NCI-H187 (cell line): ENCODE measurements at regions not wholly inside any gene's neighbourhood (a gene's known extent, or its start where the extent isn't known, plus 50 kb on each side); places are given as distances from the start of the nearest gene placed in this dataset.
"Not testable (repeated sequence)": the region's sequence is repeated elsewhere in the genome, so short reads cannot be mapped to it uniquely, and the experiment has no call there.

Experiments used
- DNase-seq, 2 experiments: peaks; one replicate each; lab custom pipeline; 2025; lab: John Stamatoyannopoulos, UW

DNA sequence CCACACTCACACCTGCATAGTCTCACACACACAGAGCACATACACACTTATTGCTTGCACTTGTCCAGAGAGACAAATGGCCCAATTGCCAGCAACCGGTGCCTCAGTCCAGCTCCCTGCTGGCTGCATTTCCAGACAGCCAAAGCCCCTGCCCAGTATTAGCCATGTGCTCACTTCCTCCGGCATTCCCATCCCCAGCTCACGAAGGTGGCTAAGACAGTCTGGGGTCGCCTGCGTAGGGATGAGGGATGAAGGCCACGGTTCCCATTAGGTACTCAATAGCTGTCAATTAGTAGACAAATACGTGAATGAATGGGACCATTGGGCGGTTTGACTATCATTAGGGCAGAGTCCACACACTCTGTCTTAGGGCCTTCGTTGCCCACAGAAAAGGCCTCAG, 146.8 kb upstream of the EGLN3 start:
- no peak for DNase-seq

DNA sequence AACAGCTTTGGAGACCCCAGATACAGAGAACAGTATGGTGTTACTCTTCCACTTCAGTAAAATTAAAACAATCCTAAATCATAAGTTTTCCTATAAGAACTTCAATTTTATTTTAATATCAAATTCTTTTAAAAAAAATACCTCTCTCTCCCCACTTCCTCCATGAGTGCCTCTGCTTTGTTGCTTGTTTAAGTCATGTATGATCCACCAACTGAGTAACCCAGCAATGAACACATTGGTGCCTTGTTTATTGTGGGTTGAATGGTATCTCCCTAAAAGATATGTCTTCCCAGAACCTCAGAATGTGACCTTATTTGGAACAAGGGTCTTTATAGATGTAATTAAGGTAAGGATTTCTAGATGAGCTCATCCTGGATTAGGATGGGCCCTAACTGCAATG, 143.5 kb upstream of the EGLN3 start:
- no peak for DNase-seq

DNA sequence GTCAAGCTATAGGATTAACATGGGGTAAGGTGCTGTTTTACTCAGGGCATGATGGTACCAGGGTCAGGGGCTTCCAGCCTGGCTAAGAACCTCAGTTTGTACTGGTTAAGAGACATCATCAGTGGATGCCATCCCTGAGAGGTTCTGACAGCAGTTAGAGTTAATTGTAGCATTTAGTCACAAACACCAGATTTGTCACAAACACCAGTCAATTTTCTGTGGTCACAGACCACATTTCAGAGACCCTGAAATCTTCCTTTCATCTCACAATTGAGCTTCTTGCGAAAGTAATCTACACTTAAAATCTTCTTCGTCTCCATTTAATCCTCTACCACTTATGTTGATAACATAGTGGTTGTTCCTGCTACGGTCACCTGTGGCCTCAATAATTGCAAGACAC, 143.0 kb upstream of the EGLN3 start:
- DNase-seq: no peak

- DNase-seq: no peak
Observed at GRCh38 chr14:34090451-34090850, 139.6 kb upstream of the EGLN3 start.

DNA sequence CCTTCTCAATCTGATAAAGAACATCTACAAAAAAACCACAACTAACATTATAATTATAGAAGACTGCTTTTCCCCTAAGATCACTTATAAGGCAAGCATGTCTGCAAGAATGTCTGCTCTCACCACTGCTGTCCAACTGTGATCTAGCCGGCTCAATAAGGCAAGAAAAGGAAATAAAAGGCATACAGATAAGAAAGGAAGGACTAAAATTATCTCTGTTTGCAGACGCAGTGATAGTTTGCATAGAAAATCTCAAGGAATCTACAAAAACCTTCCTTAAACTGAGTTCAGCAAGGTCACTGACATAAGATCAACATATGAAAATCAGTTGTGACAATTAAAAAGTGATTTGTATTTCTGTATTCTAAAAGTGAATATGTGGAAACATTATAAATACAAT, 138.0 kb upstream of the EGLN3 start:
- no peak for DNase-seq

- no peak for DNase-seq
Observed at GRCh38 chr14:34087571-34087970, 136.7 kb upstream of the EGLN3 start.

- no peak for DNase-seq
Observed at GRCh38 chr14:34086223-34086757, 135.4 kb upstream of the EGLN3 start.

DNA sequence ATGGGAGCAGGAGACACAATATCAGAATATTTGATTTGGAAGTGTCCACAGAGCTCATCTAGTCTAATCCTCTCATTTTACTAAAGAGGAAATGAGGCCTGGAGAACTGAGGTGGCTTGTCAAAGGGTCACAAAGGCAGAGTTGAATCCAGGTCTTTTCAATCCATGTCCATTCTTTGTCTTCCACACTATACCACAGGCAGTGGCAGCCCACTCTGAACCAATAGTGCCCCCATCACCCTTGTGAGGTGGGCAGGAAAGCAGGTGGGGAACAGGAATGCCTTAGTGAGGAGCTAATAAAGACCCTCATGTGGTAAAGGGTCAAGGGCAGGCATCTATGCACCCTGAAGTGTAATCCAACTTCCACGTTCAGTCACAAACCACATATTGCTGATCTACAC, 134.8 kb upstream of the EGLN3 start:
- no peak for DNase-seq

- DNase-seq: no peak
Observed at GRCh38 chr14:34081576-34082136, 130.8 kb upstream of the EGLN3 start.

GRCh38 chr14:34081101-34081575, 130.3 kb upstream of the EGLN3 start:
- no peak for DNase-seq

- not testable (repeated sequence) for DNase-seq
Observed at GRCh38 chr14:34079643-34080042, 128.8 kb upstream of the EGLN3 start.

DNA sequence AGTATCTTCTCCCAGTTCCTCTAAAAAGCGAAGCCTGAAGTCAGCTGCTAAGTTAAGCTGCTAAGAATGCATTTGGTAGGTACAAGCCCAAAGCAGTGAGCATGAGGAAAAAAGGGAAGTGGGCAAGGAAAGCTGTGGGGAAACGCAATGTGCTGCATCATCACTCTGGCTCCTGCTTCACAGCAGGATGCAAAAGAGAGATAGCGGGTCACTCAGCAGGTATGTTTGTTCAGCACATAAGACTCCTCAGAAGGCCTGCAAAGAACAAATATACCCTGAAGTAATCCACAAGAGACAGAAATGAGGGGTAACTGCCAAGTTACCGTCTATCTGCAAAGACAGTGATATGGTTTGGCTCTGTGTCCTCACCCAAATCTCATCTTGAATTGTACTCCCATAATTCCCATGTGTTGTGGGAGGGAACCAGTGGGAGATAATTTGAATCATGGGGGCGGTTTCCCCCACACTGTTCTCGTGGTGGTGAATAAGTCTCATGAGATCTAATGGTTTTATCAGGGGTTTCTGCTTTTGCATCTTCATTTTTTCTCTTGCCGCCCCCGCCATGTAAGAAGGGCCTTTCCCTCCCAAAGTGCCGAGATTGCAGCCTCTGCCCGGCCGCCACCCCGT, 127.4 kb upstream of the EGLN3 start:
- no peak for DNase-seq

DNA sequence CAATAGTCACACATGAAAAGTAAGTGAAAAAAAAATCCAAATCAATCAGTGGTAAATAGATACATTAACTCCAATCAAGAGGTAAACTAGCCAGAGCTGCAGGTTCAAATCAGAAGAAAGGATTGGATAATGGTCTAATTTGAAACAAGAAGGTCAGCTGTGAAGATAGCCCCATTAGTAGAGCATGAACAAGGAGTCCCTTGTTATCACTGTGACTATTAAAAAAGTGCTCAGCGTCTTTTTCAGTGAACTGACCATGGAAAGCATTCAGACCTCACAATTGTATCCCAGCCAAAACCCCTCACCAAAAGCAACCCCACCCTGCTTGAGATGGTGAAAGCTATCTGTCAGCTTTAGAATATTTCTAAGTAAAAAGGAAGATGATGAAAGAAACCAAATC, 125.0 kb upstream of the EGLN3 start:
- no peak for DNase-seq

GRCh38 chr14:34075042-34075744, 124.3 kb upstream of the EGLN3 start:
- no peak for DNase-seq

- DNase-seq: no peak
Observed at GRCh38 chr14:34072921-34073320, 122.0 kb upstream of the EGLN3 start.

GRCh38 chr14:34072401-34072800, 121.5 kb upstream of the EGLN3 start:
- DNase-seq: no peak

DNA sequence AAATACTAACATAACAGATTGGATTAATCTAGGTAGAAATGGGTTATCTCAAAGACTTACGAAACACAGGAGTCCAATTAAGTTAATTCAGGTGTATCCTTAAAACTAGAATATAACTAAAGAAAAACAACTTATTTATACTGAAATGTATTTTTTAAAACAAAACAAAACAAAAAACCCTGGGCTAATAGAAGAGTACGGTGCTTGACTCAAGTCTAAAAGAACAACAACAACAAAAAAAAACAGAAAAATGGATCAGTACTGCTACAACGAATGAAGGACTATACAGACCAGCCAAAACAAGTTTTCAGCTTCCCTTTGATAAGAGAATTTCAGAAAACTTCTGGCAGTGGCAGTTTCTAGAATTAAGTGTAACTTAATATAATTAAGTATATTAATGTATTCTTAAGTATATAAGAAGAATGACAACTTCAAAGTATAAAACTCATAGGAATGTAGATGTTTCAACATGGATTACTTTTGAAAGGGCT, 120.1 kb upstream of the EGLN3 start:
- DNase-seq: no peak

- DNase-seq: no peak
Observed at GRCh38 chr14:34069854-34070582, 119.1 kb upstream of the EGLN3 start.

DNA sequence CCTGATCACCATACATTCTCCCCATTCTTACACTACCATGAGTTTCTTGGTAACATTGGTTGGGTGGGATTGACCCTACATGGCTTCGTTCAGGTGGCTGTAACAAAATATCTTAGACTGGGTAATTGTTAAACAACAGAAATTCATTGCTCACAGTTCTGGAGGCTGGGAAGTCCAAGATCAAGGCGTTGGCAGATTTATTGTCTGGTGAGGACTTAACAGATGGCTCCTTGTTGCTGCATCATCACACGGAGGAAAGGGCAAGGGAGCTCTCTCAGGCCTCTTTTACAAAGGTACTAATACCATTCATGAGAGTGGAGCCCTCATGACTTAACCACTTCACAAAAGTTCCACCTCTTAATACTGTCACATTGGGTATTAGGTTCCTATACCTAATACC, 116.7 kb upstream of the EGLN3 start:
- DNase-seq: no peak

DNA sequence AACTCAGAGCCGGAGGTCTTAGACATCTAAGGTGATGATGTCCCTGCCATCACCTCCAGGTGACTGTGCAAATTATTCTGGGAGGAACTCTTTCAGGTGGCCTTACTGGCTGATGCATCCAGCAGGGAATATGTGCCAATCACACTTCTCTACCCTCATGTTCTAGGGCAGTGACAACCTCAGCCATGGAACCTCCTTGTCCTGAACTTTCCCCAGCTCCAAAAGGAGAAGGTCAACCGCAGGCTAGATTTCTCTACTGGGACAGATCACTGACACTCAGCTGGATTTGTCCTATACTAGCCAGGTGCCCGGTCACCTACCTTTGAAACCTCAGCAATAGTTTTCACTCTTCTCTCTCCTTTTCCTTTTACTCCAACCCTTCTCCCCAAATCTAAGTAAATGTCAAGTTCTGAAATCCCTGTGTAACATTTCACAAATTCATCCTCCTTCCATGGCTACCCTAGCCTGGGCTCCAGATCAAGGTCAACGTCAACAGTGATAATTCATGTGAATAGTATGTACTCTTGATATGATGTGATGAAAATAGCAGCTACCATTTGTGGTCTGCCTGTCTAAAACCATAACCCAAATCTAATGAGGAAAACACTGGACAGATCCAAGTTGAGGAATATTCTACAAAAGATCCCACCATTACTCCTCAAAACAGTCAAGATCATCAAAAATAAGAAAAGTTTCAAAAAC, 115.0 kb upstream of the EGLN3 start:
- DNase-seq: no peak

DNA sequence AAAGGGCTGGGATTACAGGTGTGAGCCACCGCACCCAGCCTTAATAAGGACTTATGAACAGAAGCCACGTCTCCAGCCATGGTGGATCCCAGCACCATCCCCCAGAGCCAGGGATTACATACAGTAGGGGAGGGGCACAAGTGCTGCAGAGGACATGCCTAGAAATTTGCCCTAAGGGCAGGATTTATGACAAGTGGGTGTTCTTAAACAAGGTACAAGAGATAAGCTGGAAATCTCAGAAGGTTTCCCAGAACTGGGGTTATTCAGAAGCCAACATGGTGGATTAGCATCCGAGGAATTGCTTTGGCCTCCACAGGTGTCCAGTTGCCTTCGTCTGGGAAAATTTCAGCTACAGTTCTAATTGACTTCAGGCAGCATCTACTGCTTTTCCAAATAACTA, 114.4 kb upstream of the EGLN3 start:
- no peak for DNase-seq

- no peak for DNase-seq
Observed at GRCh38 chr14:34064349-34064748, 113.5 kb upstream of the EGLN3 start.
